ENCODE measurements at regions not wholly inside any gene's neighbourhood (a gene's known extent, or its start where the extent isn't known, plus 50 kb on each side); places are given as distances from the start of the nearest gene placed in this dataset.
A peak's percentile ranks its signal among the peaks of the same experiment; 100 is the strongest.
"Not testable (repeated sequence)": the region's sequence is repeated elsewhere in the genome, so short reads cannot be mapped to it uniquely, and the experiment has no call there.

DNA sequence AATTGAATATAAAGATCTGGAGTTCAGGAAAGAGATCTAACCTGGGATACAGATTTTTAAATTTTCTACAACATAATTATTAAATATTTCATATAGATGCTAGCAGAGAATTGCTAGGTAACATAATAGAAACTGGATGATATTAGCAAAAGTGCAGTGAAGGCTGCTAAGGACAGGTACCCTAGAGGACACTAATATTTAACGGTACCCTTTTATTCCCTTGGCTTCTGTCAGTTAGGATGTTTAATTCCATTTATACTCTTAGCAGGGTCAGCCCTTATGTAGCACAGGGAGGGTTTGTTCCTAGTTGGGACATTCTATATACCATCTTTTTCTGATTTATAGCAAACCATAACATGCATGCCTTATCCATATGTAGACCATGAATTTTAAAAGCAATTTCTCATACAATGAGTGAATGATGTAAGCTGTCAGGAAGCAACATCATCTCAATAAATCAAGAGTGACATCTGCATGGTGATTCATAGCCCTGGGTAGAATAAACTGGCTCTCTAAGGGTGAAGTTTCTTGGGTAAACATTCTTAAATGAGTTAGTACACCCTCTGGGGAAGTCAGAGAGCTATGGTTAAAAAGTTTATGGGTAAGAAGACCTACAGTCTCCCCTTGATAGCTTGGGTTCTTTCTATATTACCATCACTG is 404.4 kb upstream of the MGAT4C start:
- peak; percentile 25 for DNase-seq (ENCODE audit: extremely low read depth, low read depth, low spot score)

DNA sequence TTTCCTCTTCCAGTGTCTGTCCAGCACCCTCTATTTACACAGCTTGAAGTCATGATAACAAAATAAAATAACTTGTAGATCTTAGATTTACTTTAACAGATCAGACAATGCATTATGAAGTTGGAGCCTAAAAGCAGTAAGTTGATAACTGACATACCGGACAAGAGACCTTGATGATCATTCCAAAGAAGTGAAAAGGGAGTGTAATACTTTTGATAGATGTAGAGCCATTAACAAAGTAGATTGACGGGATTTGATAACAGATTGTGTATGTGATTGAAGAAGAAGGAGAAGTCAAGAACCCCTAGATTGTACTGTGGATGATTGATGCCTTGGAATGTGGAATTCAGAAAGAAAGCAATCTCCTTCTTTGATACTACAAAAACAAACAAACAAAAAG is 403.8 kb upstream of the MGAT4C start:
- no peak for DNase-seq (ENCODE audit: extremely low read depth, low read depth, low spot score)

DNA sequence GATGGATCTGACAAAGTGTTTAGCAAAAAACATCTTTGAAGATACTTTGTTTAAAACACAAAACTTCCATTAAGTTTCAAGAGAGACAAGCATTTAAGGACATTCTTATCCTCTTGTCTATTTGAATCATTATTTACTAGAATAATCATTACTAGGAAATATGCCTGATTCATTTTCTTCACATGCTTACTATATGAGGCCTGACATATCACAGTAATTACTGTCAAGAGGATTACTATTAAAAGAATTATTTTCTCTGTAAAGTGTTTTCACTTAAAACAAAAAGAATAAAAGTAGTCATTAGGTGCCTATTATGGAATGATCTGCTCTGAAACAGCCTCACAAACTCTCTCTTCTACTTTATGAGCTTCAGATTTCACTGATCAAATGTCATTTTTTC is 402.1 kb upstream of the MGAT4C start:
- DNase-seq (ENCODE audit: extremely low read depth, low read depth, low spot score) = no peak

DNA sequence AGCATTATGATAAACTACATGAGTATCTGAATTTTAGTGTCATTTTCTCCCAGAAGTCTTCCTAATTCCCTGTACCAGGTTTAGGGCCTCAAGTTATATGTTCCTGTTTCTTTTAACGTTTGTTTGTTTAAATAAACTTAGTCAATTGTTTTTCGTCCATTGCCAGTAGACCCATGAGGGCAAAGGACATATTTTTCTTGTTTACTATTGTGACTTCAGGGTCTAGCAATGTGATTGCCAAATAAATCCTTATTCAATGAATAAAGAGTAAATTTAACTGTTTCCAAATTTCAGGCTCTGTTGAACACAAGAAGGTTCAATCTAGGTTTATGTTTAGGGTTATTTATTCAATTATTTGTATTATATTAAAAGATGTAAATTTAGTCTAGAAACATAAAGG is 391.6 kb upstream of the MGAT4C start:
- no peak for DNase-seq (ENCODE audit: extremely low read depth, low read depth, low spot score)

DNA sequence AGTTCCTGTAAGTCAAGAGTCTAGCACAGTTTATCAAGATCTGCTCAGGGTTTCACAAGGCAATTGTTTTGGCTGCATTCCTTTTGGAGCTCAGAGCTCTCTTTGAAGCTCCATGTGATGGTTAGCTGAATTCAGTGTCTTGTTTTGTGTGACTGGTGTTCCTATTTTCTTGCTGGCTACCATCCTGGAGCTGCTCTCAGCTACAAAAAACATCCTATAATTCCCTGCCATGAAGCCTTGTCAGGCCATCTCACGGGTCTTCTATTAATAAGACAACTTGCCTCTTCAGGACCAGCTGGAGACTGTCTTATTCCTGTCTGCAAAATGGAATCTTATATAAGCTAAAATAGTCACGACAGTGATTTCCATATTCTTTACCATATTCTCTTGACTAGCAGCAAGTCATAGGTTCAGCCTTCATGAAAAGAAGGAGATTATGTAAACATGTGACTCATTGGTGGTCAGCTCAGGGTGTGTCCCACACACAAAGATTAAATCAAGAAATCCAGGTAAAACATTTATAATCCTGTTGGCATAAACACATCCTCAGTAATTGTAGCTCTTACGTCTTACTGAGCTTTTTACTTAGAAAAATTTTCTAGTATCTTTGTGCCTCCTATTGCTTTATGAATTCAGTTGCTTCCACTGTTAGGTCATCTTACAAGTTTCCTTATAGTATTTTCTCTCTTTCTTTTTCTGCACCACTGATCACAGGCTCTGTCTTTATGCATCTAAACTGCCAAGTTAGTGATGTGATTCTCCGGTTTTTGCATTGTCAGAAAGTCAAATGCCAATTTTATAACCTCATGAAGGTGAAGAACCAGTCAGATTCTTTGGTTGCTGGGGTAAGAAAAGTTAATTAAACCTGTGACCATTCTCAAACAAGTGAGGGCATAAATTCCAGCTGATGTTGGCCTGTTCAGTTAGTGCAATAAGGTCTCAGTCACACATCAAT is 378.5 kb upstream of the MGAT4C start:
- DNase-seq (ENCODE audit: extremely low read depth, low read depth, low spot score) = no peak

DNA sequence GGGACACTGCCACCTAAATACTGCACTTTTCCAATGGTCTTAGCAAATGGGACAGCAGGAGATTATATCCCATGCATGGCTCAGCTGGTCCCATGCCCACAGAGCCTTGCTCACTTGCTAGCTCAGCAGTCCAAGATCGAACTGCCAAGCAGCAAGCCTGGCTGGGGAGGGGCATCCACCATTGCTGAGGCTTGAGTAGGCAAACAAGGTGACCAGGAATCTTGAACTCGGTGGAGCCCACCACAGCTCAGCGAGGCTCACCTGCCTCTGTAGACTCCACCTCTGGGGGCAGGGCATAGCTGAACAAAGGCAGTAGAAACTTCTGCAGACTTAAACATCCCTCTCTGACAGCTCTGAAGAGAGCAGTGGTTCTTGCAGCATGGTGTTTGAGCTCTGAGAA is 370.8 kb upstream of the MGAT4C start:
- DNase-seq (ENCODE audit: extremely low read depth, low read depth, low spot score) = no peak

DNA sequence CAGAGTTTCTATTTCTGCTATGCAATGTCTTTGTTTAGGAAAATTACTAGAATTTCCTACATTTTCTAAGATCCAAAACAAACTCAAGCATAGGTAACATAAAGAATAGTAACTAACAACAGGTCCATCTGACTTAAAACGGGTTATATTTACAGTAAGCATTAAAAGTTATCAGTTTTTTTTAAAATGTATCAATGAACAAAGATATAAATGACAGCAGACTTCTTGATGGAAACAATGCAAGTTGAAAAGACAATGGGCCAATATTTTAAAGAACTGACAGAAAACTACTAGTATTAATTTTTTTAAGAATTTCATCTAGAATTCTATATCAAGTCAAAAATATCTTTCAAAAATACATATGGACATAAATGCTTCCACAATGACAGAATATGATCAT is 367.1 kb upstream of the MGAT4C start:
- no peak for DNase-seq (ENCODE audit: extremely low read depth, low read depth, low spot score)

DNA sequence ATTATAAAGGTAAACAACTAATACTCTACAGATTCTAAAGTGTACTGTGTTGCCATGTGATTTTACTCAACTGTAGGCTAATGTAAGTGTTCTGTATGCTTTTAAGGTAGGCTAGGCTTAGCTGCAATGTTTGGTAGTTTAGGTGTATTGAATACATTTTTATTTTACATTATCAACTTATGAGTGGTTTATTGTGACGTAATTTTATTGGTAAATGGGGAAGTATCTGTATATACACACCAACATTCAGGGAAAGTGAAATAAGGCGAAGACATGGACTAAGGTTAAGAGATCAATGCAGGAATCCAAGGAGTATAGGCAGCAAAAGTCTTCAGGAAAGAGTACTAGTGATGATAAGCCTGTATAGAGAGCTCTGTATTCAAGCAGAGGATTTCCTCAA is 365.8 kb upstream of the MGAT4C start:
- DNase-seq (ENCODE audit: extremely low read depth, low read depth, low spot score) = no peak

DNA sequence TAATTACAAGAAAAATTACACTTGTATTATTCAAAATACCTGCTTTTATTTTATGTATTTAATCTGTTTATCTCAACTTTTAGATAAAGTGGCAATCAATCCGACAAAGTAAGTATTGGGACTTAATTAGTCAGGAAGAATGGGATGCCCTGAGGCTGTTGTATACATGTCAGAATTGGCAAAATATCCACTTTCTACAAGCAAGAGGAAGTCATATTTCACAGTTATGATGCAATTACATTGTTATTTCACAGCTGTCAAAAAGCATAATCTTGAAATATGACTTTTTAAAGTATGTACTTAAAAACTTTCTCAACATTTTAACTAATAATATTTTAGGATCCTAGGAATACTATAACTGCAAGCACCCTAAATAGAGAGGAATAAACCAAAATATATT is 357.1 kb upstream of the MGAT4C start:
- peak; percentile 25 for DNase-seq (ENCODE audit: extremely low read depth, low read depth, low spot score)

DNA sequence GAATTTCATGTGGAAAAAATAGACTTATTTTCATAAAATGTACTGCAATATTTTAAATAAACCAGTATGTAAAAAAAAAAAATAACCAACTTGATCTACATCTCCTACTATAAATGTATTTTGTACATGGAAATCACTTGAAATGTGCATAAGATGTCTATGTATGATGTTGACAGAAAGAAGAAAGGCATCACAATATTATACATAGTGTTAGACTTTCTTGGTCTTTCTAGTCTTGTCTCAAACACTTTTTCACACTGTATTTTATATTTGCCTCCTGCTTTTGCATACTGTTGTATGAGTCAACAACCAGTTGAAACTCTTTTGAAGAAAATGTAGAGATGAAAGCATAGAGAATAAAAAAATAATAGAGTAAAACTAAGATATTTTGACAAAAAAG is 352.4 kb upstream of the MGAT4C start:
- no peak for DNase-seq (ENCODE audit: extremely low read depth, low read depth, low spot score)

DNA sequence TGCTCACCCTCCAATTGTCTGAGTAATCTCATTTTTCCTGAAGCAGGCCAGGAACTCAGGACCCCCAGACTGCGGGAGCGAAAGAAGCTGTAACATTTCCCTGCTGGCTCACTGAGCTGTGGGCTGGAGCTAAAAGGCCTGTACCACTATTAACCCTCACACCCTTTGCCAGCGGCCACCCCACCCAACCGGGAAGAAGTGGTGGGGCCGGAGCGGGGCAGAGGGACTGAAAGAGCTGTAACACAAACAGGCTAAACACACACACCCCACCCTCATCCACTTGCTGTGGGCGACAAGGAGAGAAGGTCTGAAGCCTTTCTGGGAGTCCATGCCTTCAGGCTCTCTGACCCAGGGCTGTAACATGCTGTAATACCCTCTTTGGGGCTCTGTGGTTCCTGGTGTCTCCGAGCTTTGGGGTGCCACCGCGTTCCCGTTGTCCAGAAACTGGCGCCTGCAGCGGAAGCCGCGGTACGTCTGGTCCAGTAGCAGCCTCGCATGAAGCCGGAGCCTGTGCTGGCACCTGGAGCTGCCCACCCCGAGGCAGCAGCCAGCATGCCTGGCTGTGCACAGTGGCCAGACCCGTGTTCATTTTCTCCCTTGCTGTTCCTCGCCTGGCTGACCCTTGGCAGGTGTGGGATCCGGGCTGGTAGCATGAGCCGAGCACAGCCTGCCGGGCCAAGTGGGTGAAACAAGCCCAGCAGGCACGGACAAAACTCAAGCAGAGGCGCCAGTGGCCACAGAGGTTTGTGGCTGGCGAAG is 345.5 kb upstream of the MGAT4C start:
- no peak for DNase-seq (ENCODE audit: extremely low read depth, low read depth, low spot score)

DNA sequence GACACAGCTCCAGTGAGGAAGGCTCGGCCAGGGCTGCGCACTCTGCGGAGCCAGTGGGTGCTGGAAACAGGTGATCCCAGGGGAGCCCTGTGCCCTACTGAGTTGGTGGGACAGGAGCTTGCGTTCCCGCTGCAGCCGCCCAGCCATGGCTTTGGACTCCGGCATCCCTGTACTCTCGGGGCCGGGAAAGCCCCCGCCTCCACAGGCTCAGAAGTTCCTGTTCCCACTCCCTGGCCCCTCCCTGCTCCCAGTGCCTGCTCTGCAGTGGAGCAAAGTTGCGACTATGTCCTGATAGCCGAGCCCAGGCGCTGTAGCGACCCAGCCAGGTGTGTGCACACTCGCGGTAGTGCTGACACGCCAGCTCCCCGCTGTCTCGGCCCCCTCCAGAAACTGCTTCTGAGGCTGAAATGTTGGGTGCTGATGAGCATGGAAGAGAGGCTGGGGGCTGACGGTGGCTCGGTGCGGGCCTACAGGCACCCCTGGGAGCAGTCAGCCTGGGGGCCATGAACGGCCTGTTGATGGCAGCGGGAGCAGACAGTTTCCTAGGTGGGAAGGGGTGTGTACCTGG is 344.6 kb upstream of the MGAT4C start:
- DNase-seq (ENCODE audit: extremely low read depth, low read depth, low spot score) = no peak

DNA sequence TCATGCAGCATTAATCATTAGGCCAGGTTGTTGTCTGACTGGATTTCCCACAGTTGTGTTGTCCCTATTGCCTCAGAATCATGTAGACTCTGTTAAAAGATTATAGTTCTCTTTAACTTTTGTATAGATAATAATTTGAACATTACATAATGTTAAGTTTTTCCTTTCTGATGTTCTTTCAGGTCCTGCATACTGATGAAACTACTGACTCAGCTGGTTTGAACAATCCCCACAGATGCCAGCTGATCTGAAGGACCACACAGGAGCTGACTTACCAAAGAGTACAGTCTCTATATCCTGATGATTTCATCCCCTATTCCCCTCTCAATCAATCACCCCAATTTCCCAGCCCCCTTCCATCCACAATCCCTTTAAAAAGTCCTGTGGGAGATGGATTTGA is 341.2 kb upstream of the MGAT4C start:
- no peak for DNase-seq (ENCODE audit: extremely low read depth, low read depth, low spot score)

DNA sequence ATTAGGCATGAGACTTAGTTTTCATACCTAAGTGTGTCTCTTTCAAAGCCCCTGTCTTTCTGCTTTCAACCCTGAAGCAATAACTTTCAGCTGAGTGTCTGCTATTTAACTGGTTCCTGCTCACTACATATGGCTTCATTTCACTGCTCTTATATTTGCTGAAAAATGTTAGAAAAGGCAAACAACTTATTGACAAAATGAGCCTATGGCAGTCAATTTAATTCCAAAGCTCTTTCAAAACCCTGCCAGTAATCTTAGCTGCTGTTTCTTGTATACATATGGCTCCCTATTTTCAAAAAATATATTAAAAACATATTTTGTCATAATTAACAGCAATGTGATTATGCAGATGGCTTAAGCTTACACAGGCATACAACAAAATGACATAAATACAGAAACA is 334.1 kb upstream of the MGAT4C start:
- DNase-seq (ENCODE audit: extremely low read depth, low read depth, low spot score) = no peak

DNA sequence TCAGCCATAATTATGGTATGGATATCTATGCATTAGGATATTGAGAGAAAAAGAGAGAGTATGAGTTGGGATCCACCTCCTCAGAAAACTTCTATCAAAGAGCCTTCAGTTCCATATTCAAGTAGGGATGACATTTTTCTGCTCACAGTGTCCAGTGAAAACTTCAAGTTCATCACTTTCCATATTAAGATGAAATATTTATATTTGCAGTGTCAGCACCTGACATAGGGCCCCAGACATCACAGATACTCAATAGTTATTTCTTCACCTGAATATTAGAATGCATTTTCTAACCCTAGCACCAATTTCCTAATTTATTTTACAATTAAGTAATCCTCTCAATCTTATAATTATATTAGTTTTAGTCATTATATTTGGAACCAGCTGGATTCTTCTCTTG is 318.0 kb upstream of the MGAT4C start:
- DNase-seq (ENCODE audit: extremely low read depth, low read depth, low spot score) = no peak

DNA sequence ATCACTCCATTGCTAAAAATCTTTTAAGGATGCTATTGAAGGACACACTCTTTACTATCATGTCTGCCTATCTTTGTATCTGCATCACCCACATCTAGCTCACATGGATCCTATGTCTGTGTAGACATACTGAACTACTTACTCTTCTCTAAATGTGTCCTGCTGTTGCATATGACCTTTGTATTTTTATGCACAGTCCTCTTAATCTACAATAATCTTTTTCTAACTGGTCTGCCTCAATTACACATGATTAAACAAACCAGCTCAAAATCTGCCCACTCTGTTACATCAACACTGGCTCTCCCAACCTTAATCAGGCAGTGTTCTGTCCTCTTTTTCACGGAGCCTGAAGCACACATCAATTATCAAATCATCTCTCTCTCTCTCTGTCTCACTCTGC is 316.3 kb upstream of the MGAT4C start:
- no peak for DNase-seq (ENCODE audit: extremely low read depth, low read depth, low spot score)

DNA sequence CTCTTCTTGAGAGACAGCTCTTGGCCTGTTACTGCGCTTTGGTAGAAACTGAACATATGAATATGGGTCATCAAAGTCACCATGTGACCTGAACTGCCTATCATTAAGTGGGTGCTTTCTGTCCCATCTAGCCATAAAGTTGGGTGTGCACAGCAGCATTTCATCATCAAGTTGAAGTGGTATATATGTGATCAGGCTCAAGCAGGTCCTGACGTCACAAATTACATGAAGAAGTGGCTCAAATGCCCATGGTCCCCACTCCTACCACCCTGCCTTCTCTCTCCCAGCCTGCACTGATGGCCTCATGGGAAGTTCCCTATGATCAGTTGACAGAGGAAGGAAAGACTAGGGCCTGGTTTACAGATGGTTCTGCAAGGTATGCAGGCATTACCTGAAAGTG is 308.8 kb upstream of the MGAT4C start:
- no peak for DNase-seq (ENCODE audit: extremely low read depth, low read depth, low spot score)

DNA sequence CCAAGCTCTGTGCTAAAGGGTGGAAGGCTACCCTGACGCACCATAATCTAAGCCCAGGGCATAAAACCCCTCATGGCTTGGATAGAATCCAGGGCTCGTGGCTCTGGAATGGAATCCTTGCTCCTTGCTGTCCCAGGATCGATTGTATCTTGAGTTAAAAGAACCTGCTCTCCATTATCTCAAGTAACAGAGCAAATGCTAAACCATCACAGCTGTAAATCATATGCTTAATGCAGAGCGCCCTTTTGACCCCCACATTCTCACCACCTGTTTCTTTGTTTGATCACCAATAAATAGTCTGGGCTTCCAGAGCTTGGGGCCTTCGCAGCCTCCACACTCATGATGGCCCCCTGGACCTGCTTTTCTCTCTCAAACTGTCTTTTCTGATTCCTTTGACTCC is 299.3 kb upstream of the MGAT4C start:
- not testable (repeated sequence) for DNase-seq (ENCODE audit: extremely low read depth, low read depth, low spot score)

DNA sequence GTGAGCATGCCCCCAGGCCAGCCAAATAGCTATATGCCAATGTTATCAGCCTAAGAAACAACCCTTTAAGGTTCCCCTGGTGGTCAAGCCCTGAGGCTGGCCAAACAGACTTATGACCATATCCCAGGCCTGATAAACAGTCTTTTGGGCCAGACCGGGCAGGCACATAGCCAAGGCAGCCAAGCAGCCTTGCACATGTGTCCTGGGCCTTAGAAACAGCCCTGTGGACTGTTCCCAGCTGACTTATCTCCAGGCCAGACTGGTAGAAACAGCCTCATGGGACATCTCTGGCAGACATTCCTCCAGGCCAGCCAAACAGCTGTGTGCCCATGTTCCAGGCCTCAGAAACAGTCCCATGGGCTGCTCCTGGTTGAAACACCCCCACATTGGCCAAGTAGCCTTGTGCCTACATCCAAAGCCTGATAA is 295.0 kb upstream of the MGAT4C start:
- DNase-seq (ENCODE audit: extremely low read depth, low read depth, low spot score) = no peak

DNA sequence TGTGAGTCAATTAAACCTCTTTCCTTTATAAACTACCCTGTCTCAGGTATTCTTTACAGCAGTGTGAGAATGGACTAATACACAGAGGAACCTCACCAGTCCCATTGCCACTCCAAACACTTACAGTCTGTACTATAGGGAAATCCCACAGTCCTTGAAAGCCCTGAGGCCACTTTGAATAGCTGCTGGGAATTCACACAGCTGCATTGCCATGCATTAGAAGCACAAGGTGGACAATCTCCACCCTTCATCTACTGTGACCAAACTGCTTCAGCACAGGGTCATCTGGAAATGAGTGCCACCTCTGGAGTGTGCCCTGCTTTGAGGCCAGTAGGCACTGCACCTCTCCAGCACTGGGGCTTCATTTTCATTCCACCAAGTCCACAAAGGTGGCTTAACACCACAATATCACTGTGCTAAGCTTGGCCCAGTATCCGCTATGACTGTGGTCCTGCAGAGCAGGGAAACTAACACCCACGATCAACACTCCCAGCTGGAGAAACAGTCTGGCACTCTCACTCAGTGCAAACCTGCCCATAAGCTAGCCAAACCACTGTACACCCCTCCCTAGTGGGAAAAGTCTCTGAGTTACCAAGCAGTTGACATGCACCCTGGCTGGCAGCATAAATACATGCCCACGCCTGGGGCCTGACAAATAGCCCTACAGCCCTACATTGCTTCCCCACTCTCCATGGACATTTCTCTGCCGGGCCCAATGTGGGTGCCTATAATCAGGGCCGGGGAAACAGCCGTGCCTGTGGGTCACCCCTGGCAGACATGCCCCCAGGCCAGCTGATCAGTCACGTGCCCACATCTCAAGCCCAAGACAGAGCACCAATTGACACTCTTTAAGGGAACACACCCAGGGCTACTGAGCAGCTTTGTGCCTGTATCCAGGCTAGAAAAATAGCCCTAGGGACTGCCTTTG is 294.3 kb upstream of the MGAT4C start:
- DNase-seq (ENCODE audit: extremely low read depth, low read depth, low spot score) = no peak
